Astrocyte of the spinal cord (primary cell): ENCODE measurements at regions not wholly inside any gene's neighbourhood (a gene's known extent, or its start where the extent isn't known, plus 50 kb on each side); places are given as distances from the start of the nearest gene placed in this dataset.

Experiments
- DNase-seq: peaks from one replicate; pipeline ENCODE4 v3.0.0; 2011; ENCODE audit warnings: low read depth, low spot score
- H3K4me3 ChIP-seq: 2 replicates; pipeline ENCODE4 v1.5.1; 2011; ENCODE audit warnings: low read depth, mild to moderate bottlenecking, low read length, moderate library complexity
- in situ Hi-C: cut with HindIII; loops from 2 replicates; pipeline ENCODE4 v1.10.0; 2017; ENCODE audit warnings: low sequenced_read_pairs
- TF ChIP-seq, protein P1 (sequence below): IDR thresholded peaks from 2 replicates; pipeline ENCODE4 v1.5.1; 2012; ENCODE audit warnings: low read depth, mild to moderate bottlenecking, low read length, inconsistent platforms

DNA sequence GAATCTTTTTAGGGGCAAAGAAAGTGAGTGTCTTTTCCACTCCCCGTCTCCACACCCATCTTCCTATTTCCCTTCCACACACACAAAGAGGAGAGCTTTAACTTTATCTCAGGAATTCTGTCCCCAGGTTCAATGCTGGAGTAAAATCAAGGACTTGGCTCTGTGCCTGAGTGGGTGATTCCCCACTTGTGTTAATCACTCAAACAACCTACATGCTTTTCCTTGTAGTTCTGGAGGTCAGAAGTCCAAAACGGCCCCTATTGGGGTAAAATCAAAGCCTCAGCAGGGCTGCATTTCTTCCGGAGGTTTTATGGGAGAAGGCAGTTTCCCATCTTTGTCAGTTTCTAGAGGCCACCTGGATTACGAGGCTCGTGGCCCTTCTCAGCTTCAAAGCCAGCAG lies 422.3 kb upstream of the RBFOX1 start:
- TF ChIP-seq, protein P1, sequence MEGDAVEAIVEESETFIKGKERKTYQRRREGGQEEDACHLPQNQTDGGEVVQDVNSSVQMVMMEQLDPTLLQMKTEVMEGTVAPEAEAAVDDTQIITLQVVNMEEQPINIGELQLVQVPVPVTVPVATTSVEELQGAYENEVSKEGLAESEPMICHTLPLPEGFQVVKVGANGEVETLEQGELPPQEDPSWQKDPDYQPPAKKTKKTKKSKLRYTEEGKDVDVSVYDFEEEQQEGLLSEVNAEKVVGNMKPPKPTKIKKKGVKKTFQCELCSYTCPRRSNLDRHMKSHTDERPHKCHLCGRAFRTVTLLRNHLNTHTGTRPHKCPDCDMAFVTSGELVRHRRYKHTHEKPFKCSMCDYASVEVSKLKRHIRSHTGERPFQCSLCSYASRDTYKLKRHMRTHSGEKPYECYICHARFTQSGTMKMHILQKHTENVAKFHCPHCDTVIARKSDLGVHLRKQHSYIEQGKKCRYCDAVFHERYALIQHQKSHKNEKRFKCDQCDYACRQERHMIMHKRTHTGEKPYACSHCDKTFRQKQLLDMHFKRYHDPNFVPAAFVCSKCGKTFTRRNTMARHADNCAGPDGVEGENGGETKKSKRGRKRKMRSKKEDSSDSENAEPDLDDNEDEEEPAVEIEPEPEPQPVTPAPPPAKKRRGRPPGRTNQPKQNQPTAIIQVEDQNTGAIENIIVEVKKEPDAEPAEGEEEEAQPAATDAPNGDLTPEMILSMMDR: no peak
- in situ Hi-C loops: no loop called here
- H3K4me3 ChIP-seq: no peak overlapping the region
- no peak for DNase-seq

DNA sequence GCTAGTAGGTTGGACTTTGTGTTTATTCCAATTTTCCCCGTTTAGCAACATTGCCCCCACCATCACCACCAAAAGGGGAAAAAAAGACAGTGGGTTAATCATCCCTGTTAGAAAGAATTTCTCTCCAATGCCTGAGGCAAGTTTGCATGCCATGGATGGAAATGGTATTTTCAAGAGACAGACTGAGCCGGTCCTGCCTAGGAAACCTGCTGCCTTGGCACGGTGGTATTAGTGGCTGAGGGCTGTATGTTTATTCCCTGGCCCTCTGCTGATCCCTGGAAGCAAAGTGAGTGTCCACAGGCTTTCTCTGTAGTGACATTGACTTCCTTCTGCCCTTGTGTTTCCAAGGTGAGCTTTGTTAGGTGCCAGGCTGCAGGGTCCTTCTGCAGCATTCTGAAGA lies 427.0 kb upstream of the RBFOX1 start:
- in situ Hi-C loops: no loop called here
- H3K4me3 ChIP-seq: no peak overlapping the region
- TF ChIP-seq, protein P1: no peak
- DNase-seq: no peak

GRCh38 chr16:6903671-6904070 lies 429.0 kb upstream of the RBFOX1 start:
- in situ Hi-C loops: no loop called here
- DNase-seq: no peak
- TF ChIP-seq, protein P1: no peak
- no peak overlapping the region for H3K4me3 ChIP-seq

DNA sequence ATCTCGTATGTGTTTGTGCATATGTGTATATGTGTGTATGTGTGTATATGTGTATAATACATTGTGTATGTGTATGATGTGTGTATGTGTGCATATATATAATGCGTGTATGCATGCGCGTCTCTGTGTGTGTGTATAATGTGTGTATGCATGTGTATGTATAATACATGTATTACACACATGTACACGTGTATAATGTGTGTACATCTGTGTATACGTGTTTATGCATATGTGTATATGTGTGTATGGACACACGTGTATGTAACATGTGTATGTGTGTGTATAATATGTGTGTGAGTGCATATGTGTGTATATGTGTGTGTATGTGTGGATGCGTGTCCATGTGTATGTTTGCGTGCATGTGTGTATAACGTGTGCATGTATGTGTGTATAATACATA lies 433.7 kb upstream of the RBFOX1 start:
- in situ Hi-C loops: no loop called here
- no peak overlapping the region for H3K4me3 ChIP-seq
- no peak for DNase-seq
- TF ChIP-seq, protein P1: no peak

- no peak for DNase-seq
- H3K4me3 ChIP-seq: no peak overlapping the region
- in situ Hi-C loops: no loop called here
- TF ChIP-seq, protein P1: no peak
Observed at GRCh38 chr16:6897876-6898485, 434.7 kb upstream of the RBFOX1 start.

GRCh38 chr16:6892966-6893365 lies 439.7 kb upstream of the RBFOX1 start:
- TF ChIP-seq, protein P1: no peak
- in situ Hi-C loops: no loop called here
- no peak for DNase-seq
- H3K4me3 ChIP-seq: no peak overlapping the region

DNA sequence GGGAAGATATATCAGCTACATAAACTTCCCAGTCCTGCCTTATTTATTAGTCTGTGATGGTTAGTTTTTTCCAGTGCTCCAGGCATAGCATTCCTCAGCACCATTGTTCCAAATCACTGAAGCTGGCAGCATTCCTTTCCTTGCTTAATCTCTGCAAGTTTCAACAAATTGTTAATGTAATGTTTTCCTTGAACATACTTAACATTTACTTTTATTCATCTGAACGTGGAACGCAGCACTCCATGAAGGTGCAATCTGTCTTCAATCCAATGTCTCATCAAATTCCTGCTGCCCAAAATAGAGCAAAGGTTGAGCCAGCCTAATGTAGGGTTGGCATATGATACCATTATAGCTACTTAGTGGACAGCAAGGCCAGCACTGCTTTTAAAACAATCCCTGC lies 441.1 kb upstream of the RBFOX1 start:
- DNase-seq: no peak
- TF ChIP-seq, protein P1: no peak
- no peak overlapping the region for H3K4me3 ChIP-seq
- in situ Hi-C loops: no loop called here
